NCI-H82 treated with DMSO at 0.1 percent for 48 hours (cell line): ENCODE measurements at regions not wholly inside any gene's neighbourhood (a gene's known extent, or its start where the extent isn't known, plus 50 kb on each side); places are given as distances from the start of the nearest gene placed in this dataset.
"Not testable (repeated sequence)": the region's sequence is repeated elsewhere in the genome, so short reads cannot be mapped to it uniquely, and the experiment has no call there.

Source experiments
- DNase-seq: peaks from one replicate; lab custom pipeline; 2025; ENCODE audit not compliant: unreplicated experiment; lab: John Stamatoyannopoulos, UW

GRCh38 chr4:60581919-60582536 lies 618.1 kb upstream of the ADGRL3 start:
- DNase-seq, result no peak

DNA sequence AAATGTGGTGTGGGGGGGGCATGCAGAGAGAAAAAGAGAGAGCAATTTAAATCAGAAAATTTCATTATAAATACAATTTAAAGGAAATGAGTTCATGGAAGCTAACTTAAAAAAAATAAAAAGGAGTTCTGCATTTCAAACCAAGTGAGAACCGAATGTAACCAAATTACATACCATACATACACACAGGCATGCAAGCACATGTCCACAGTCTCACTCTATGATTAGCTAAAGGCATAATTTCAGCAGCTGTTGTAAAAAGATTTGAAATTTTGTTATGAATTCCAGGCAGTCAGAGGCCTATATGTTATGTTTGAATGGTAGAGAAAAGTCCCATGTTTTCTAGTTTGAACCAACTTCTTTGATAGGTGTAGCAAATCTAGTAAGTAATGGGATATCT lies 611.6 kb upstream of the ADGRL3 start:
- DNase-seq, result no peak

DNA sequence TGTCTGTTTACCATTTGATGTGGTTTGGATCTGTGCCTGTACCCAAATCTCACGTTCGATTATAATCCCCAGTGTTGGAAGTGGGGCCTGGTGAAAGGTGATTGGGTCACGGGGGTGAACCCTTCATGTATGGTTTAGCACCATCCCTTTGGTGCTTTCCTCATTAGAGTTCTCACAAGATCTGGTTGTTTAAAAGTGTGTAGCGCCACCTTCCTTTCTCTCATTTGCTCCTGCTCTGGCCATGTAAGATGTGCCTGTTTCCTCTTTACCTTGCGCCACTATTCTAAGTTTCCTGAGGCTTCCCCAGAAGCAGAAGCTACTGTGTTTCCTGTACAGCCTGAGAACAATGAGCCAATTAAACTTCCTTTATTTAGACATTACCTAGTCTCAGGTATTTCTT lies 610.7 kb upstream of the ADGRL3 start:
- no peak for DNase-seq

GRCh38 chr4:60590116-60590515 lies 610.0 kb upstream of the ADGRL3 start:
- no peak for DNase-seq

DNA sequence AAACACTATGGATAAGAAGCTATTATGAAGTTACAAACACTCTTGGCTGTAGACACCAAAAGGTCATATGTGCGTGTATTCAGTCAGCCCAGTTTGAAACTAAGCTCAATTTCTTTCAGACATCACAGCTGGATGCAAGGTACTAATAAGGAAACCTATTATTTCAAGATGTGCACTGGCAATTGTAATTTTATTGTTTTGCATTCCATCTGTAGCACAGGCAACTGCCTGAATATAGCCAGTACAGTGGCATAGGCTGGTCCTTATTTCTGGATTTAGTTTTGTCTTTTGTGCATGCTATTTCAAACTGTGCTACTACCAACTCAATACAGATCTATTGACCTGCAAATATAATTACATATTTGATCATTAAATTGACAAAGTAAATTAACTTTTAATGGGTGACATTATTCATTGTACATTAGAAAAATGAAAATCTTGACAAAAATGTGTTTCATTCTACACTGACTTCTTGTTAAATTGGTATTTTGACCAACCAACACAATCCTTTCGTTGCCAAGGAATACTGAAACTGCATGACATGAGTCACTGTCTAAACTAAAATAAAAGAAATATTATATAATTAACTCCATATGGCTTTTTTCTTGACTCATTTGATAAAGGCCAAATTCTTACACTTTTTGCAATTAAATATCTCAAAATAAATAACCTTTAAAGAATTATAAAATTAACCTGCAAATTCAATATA lies 594.3 kb upstream of the ADGRL3 start:
- no peak for DNase-seq

- no peak for DNase-seq
Measured at GRCh38 chr4:60611762-60612496, 588.2 kb upstream of the ADGRL3 start.

- no peak for DNase-seq
Measured at GRCh38 chr4:60617731-60618130, 582.4 kb upstream of the ADGRL3 start.

DNA sequence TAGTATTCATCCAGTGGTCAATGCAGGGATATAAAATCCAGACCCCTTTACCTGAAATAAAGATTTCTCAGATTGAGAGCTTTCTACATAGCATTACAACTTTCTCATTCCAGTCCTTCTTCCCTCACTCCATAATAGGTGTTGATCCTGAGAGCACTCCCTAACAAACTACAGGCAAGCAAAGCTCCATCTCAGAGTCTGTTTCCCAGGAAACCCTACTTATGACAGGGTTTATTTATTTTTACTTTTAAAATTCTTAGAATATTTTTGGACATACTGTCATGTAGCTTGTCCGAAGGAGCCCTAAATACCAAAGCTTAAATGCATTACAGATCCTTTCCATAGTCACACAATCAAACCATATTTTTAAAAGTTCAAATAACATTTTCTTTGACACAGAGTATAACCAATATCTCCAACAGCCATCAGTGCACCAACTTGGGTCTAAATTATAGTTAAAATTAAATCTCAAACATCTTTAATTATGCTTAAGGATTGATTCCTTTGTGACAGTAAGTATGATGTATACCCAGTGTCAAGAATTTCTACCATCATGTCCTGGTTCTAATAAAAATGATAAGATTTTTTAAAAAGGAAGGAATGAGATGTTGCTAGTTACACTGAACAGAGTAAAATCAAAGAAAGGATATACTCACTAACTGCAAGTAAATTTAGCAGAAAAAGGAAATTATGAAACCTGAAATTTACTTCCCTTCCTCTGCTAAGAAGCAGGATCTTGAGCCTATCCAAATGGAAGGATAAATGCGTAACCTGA lies 580.4 kb upstream of the ADGRL3 start:
- no peak for DNase-seq

- DNase-seq, result no peak
Measured at GRCh38 chr4:60637976-60638375, 562.1 kb upstream of the ADGRL3 start.

GRCh38 chr4:60648774-60649173 lies 551.4 kb upstream of the ADGRL3 start:
- no peak for DNase-seq

DNA sequence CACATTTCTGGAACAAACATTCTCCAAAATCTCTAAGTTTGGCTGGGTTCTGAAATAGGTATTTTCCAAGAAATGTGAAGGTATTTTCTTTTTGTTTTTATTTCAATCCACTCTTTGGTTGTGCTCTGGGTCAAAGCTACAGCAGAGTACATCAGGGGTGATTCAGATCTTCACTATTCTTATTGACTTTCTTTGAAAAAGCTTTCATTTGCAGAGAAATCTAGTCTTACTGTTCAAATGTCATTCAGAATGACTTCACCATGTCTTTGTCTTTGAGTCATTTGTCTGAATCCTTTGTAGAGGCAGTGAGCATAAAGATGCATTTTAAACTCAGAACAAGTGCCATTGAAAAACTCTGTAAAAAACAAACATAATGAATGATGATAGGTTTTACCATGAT lies 547.2 kb upstream of the ADGRL3 start:
- DNase-seq, result no peak

DNA sequence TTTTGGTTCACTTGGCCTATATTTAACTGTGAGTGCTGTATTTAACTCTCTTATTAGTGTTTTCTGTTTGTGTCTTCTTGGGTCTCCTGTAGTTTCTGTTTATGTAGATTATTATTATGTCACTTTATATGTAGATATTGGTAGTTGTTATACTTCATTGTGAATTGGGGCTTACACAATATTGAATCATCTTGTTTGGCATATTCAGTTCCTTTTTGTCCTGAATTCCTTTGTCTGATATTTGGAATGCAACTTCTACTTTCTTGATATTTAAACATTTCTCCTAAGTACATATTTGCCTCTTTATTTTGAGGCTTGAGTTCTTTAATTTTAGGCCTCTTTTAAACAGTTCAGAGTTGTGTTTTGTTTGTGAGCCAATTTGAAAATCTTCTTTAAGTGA lies 544.8 kb upstream of the ADGRL3 start:
- no peak for DNase-seq

- DNase-seq, result no peak
Measured at GRCh38 chr4:60656171-60656570, 544.0 kb upstream of the ADGRL3 start.

GRCh38 chr4:60657041-60657440 lies 543.1 kb upstream of the ADGRL3 start:
- DNase-seq, result no peak

DNA sequence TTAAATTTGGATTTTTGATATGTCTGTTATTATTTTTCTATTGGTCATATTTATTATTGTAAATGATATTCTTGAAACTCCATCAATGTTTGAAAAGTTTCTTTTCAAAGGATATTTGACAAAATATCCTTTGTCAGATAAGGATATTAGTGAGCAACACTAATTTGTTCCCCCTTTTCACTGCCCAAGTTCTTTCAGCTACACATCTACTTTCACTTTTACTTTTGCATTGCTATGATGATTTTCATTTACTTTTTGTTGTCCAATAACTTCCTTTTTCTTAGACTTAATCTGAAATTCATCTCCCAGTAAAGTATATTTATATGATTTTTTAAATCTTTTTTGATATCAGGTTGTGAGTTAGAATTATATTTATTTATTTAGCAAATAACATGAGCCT lies 542.3 kb upstream of the ADGRL3 start:
- no peak for DNase-seq

GRCh38 chr4:60663769-60664168 lies 536.4 kb upstream of the ADGRL3 start:
- no peak for DNase-seq

DNA sequence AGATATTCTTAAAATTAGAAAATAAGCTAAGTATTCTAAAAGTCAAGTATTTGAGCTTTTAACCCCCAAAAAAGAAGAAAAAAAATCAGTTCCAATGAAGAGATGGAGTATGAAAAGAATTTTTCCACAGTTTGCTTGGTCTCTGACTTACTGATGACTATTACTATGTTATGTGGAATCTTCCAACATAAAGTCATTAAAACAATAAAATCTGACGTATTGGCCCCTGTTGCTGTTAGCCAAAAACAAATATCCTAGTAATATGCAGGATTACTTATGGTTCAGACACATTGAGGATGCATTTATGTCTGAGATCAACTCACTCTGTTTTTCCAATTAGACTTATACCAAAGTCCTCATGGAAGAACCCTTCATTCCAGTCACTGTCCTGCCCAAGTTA lies 517.2 kb upstream of the ADGRL3 start:
- DNase-seq, result no peak

- DNase-seq, result no peak
Measured at GRCh38 chr4:60683357-60683756, 516.8 kb upstream of the ADGRL3 start.

GRCh38 chr4:60683973-60684372 lies 516.2 kb upstream of the ADGRL3 start:
- DNase-seq, result no peak

GRCh38 chr4:60696062-60696461 lies 504.1 kb upstream of the ADGRL3 start:
- not testable (repeated sequence) for DNase-seq

DNA sequence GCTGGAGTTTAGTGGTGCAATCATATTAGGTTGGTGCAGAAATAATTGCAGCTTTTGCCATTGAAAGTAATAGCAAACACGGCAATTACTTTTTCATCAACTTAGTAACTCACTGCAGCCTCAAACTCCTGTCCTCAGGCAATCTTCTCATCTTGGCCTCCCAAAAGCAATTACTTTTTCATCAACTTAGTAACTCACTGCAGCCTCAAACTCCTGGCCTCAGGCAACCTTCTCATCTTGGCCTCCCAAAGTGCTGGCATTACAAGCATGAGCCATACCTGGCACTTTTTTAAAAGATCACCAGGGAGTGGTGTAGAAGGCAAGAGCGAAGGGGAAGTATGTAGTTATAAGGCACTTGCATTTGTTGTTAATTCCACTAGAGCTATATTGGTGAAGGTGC lies 491.1 kb upstream of the ADGRL3 start:
- no peak for DNase-seq

- no peak for DNase-seq
Measured at GRCh38 chr4:60718874-60719273, 481.3 kb upstream of the ADGRL3 start.
